GM19351 (cell line): ENCODE measurements at regions not wholly inside any gene's neighbourhood (a gene's known extent, or its start where the extent isn't known, plus 50 kb on each side); places are given as distances from the start of the nearest gene placed in this dataset.
A peak's percentile ranks its signal among the peaks of the same experiment; 100 is the strongest.
"Not testable (repeated sequence)": the region's sequence is repeated elsewhere in the genome, so short reads cannot be mapped to it uniquely, and the experiment has no call there.

Experiments
- ATAC-seq: cut with Tn5 transposase; IDR thresholded peaks from one replicate; pipeline ENCODE4 v1.9.1; 2021; ENCODE audit warnings: mild to moderate bottlenecking, moderate library complexity; ENCODE audit not compliant: unreplicated experiment

DNA sequence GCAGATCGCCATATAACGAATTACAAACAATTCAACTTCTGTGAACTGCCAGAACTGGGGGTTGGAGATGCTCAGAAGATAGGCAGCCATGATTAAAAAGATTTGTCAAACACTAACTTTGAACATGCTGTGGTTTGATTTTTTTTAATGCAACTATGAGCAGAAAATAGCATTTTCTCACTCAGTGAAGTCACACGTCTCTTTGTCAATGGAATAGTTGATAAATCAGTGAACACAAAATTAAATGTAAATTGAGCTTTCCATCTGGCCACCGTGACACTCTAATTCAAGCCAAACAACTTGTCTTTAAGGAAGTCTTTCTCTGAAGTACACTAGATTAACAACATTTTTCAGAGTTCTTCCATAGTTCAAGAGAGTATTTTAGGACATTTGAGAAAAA is 228.6 kb upstream of the LINC00305 start:
- ATAC-seq: no peak

DNA sequence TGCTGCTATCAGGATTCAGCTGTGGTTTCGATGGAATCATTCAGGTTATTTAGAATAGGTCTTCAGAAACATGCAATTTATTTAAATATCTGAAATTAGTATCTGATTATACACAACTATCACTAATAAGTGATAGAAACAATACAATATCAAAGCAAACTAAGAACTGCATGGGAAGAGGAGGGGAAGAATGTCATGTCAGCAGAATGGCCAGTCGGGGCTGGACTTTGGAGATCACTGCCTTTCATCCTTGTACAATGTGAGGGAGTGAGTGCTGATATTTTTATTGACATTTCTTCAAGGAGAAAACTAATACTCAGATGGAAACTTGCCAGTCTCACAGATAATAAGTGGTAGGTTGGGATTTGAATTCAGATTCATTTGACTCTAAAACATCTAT is 224.0 kb upstream of the LINC00305 start:
- ATAC-seq: no peak

DNA sequence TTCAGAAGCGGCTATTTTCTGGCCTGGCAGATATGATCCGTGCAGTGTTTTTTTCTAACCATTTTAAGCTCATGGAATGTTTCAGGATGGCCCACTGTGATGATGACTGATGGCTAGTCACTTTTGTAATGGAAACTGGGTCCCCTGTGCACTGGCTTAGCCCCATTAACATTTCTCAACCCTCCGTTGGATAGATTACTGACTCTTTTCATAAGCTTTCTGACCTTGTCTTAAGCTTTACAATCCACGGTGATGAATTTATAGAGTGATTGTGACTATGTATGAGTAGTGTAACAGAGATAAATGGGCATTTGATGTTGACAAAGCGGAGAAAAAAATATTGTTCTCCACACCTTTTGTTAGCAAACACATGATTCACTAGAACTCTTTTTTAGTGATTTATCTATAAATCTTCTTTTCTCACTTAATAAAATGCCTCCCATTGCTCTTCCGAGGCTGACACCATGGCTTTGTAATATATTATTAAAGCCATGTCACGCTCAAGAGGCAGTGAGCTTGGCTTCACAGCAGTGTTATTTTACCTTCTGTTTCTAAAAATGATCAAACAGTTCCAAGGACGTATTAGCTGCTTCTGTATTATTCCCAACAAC is 221.0 kb upstream of the LINC00305 start:
- not testable (repeated sequence) for ATAC-seq

- peak; percentile 47 for ATAC-seq
Measured at GRCh38 chr18:64365106-64365505, 216.2 kb upstream of the LINC00305 start.

GRCh38 chr18:64337673-64338072 is 188.8 kb upstream of the LINC00305 start:
- no peak for ATAC-seq

- ATAC-seq: no peak
Measured at GRCh38 chr18:64337018-64337417, 188.1 kb upstream of the LINC00305 start.

DNA sequence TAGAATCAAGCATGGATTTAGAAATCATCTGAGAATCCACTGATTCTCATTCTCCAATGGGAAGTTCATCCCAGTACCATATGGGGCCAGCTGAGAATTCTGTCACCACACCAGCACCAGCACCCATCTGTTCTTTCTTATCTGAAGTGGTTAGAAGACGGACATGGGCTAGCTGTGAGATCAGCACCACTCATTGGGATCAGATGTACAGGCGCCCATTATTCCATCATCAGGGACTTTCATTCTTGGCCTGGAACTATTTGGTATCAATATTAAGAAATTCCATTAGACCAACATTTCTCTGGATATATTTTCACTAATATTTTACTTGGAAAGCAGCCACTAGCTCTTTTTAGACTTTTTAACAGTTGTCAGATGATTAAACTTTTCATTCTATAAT is 185.9 kb upstream of the LINC00305 start:
- no peak for ATAC-seq

- ATAC-seq: no peak
Measured at GRCh38 chr18:64333584-64333983, 184.7 kb upstream of the LINC00305 start.

- no peak for ATAC-seq
Measured at GRCh38 chr18:64332835-64333234, 183.9 kb upstream of the LINC00305 start.

DNA sequence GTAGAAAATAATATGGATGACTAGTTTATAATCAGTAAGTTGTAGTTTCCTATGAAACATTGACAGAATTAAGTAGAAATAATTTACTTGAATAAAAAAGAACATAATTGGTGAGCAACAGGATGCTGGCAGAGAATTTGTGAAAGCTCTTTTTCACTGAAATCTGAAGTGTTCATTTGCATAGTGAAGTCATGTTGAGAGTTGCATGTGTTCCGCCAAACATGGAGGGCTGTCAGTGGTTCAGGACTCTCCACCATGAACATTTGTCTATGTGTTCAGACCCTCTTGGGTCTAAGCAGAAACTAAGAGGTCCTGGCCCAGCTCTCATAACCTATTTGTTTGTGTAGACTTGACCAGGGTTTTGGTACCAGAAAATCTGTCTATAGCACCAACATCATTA is 182.5 kb upstream of the LINC00305 start:
- ATAC-seq: peak; percentile 58

DNA sequence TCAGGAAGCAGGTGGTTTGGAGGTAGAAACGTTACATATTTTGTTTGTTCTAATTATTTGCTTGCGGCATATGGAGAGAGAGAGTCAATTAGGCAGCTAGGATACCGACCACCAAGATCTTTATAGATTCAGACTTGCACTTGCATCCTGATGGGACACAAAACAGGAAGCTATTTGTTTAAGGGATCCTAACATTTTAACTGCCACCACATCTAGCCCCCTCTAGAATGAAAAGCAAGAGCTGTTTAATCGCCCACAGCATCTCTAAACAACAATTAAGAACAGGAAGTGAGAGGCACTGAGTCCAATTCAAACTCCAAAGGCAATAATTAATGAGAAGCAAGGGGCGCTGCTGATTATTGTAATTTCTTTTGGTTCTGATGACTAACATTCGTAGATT is 182.0 kb upstream of the LINC00305 start:
- no peak for ATAC-seq

DNA sequence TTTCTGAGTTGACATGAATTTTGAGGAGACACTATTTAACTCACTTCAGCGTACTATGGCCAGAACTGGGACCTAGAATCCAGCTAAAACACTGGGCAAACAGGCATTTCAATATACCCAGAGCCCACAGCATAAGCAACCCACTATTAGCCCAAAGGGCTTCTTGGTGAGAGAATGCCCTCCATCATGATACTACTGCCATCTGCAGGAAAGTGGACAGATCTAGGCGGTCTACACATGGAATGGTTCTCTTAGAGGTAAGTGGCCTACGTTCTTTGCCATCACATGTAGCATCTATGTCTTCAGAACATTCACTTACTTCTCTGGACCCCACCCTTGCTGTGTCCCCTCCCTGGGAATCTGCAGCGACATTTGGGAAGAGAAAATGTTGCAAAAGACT is 181.3 kb upstream of the LINC00305 start:
- no peak for ATAC-seq

DNA sequence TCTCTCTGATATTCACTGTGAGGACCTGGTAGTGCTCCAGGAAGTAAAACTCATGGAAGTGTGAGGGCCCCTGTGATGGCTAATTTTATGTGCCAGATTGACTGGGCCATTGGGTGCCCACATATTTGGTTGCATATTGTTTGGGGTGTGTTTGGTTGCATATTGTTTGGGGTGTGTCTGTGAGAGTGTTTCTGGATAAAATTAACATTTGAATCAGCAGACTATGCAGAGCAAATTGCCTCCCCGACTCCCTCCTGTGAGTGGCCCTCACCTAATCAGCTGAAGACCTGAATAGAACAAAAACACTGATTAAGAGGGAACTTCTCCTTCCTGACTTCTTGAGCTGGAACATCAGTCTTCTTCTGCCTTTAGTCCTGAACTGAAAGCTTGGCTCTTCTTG is 173.3 kb upstream of the LINC00305 start:
- no peak for ATAC-seq

- ATAC-seq: no peak
Measured at GRCh38 chr18:64318547-64318946, 169.7 kb upstream of the LINC00305 start.

DNA sequence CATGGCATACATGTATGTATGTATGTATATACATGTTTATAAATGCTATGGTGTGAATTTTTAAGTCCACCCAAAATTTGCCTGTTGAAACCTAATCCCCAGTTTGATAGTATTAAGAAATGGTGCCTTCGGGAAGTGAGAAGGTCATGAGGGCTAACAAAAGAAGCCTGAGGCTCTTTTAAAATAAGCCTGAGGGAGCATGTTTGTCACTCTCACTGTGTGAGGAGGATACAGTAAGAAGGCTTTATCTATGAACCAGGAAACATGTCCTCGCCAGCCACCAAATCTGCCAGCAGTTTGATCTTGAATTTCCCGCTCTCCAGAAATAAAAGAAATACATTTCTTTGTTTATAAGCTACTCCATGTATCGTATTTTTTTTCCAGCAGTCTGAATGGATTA is 163.0 kb upstream of the LINC00305 start:
- no peak for ATAC-seq

DNA sequence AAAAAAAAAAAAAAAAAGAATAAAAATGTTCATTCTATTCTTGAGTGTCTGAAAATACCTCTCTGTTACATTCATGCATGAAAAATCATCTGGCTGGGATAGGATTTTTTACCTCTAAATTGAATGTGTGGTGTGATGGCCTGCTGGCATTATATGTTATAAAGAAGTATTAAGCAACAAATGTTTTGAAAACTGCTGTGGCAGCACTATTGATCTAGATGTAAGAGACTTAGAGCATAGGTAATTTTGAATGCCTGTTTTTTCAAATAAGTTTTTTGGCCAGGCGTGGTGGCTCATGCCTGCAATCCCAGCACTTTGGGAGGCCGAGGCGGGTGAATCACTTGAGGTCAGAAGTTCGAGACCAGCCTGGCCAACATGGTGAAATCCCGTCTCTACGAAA is 147.0 kb upstream of the LINC00305 start:
- ATAC-seq: no peak

GRCh38 chr18:64294967-64295366 is 146.1 kb upstream of the LINC00305 start:
- ATAC-seq: no peak

DNA sequence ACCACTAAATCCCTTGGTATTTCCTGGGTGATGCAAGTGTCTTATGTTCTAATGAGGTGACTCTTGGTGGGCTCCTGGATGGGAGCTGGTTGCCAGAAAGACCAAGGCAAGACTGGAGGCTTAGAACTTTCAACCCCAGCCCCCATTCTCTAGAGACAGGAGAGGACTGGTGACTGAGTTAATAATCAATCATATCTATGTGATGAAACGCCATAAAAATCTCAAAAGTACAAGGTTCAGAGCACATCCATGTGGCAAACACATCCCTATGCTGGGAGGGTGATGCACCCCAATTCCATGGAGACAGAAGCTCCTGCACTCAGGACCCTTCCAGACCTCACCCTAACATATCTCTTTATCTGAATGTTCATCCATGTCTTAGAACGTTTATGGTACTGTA is 139.5 kb upstream of the LINC00305 start:
- no peak for ATAC-seq

- ATAC-seq: no peak
Measured at GRCh38 chr18:64287926-64288325, 139.0 kb upstream of the LINC00305 start.

DNA sequence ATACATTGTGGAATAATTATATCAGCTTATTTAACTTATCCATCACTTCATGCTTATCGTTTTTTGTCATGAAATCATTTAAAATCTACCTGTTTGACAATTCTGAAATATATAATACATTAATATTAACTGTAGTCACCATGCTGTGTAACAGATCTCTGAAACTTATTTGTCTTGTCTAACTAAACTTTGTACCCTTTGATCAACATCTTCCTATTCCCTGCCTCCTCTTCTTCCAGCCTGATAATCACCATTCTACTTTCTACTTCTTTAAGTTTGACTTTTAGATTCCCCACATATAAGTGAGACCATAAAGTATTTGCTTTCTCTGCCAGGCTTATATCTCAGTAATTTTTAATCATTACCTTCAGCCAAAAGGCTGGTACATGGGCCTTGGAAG is 134.2 kb upstream of the LINC00305 start:
- ATAC-seq: no peak

DNA sequence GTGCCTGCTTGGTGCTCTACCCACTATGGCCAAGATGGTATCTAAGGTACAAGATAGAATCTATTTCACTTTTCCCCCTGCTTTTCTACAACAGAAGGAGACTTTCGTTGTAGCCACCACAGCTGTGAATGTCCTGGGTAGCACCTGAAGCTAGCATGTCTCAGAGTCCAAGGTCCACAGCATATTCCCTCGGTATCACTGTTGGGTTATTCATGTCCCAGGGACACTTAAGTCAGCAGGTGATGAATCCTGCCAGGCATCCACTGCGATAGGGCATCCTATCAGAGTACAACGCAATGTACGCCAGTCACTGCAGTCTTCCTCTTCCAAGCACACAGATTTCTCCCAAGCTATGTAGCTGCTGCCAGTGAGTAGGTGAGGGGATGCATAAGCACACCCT is 129.1 kb upstream of the LINC00305 start:
- no peak for ATAC-seq

GRCh38 chr18:64276311-64277090 is 127.6 kb upstream of the LINC00305 start:
- ATAC-seq: no peak
